ENCODE measurements at regions not wholly inside any gene's neighbourhood (a gene's known extent, or its start where the extent isn't known, plus 50 kb on each side); places are given as distances from the start of the nearest gene placed in this dataset.
"Not testable (repeated sequence)": the region's sequence is repeated elsewhere in the genome, so short reads cannot be mapped to it uniquely, and the experiment has no call there.

DNA sequence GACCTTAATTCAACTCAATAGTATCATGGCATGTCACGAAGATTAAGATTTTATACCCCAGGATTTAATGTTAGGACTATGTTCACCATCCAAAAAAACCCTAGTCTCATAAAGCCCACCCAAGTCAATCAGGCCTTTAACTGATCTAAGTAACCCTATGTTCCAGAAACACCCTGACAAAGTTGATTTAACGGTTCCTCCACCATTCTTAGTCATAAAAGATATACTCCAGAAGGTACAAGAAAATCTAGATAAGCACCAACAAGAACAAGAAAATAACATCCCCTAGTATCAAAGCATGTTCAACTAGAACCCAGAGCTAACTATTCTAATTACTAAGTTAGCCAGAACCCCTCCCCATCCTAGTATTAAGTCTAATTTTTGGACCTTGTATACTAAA lies 120.7 kb upstream of the DEFB108B start:
- FAIRE-seq; dilution Hi-C loops (cut with MboI; ENCODE audit: extremely low pct_ligation_motif_present, low sequenced_read_pairs); H3K4me3 ChIP-seq (ENCODE audit: control insufficient read depth in 2 of 3, extremely low read depth in 1 of 3, insufficient read depth in 2 of 3, low read depth in 1 of 3, low read length in 3 of 3): not testable (repeated sequence)

DNA sequence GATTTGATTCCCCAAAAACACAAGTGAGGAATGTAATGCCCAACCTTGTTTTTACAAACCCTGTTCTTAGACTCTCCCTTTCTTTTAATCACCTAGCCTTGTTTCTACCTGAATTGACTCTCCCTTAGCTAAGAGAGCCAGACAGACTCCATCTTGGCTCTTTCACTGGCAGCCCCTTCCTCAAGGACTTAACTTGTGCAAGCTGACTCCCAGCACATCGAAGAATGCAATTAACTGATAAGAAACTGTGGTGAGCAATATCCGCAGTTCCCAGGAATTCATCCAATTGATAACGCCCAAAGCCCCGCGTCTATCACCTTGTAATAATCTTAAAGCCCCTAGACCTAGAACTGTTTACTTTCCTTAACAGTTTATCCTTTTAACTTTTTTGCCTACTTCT lies 120.2 kb upstream of the DEFB108B start:
- H3K4me2 ChIP-seq (ENCODE audit: control insufficient read depth, extremely low read depth, insufficient read depth, low read depth, low read length); dilution Hi-C loops (cut with MboI; ENCODE audit: extremely low pct_ligation_motif_present, low sequenced_read_pairs); DNase-seq (ENCODE audit: low read depth, low spot score); H3K9ac ChIP-seq (ENCODE audit: control insufficient read depth, extremely low read depth, insufficient read depth, low read length); H3K27me3 ChIP-seq (ENCODE audit: control insufficient read depth, extremely low read depth, insufficient read depth, low read length); H4K20me1 ChIP-seq (ENCODE audit: control insufficient read depth, extremely low read depth, insufficient read depth, low read length); H3K9me3 ChIP-seq (ENCODE audit: control insufficient read depth, low read depth, low read length); H2AFZ ChIP-seq (ENCODE audit: control insufficient read depth, low read length); H3K27ac ChIP-seq (ENCODE audit: control insufficient read depth, insufficient read depth, low read length); H3K79me2 ChIP-seq (ENCODE audit: control insufficient read depth, insufficient read depth, low read length); FAIRE-seq; H3K4me1 ChIP-seq (ENCODE audit: control insufficient read depth, extremely low read depth, insufficient read depth, low read length); H3K36me3 ChIP-seq (ENCODE audit: control insufficient read depth in 2 of 2, extremely low read depth in 1 of 2, insufficient read depth in 2 of 2, low read length in 2 of 2); H3K9me1 ChIP-seq (ENCODE audit: control insufficient read depth, extremely low read depth, insufficient read depth, low read length); H3K4me3 ChIP-seq (ENCODE audit: control insufficient read depth in 2 of 3, extremely low read depth in 1 of 3, insufficient read depth in 2 of 3, low read depth in 1 of 3, low read length in 3 of 3): not testable (repeated sequence)

More for the DNA sequence above, 120.7 kb upstream of the DEFB108B start:
- H3K36me3 ChIP-seq (ENCODE audit: control insufficient read depth in 2 of 2, extremely low read depth in 1 of 2, insufficient read depth in 2 of 2, low read length in 2 of 2); H4K20me1 ChIP-seq (ENCODE audit: control insufficient read depth, extremely low read depth, insufficient read depth, low read length); H2AFZ ChIP-seq (ENCODE audit: control insufficient read depth, low read length); H3K4me1 ChIP-seq (ENCODE audit: control insufficient read depth, extremely low read depth, insufficient read depth, low read length); DNase-seq (ENCODE audit: low read depth, low spot score); H3K9ac ChIP-seq (ENCODE audit: control insufficient read depth, extremely low read depth, insufficient read depth, low read length); H3K9me3 ChIP-seq (ENCODE audit: control insufficient read depth, low read depth, low read length); H3K4me2 ChIP-seq (ENCODE audit: control insufficient read depth, extremely low read depth, insufficient read depth, low read depth, low read length); H3K9me1 ChIP-seq (ENCODE audit: control insufficient read depth, extremely low read depth, insufficient read depth, low read length); H3K27me3 ChIP-seq (ENCODE audit: control insufficient read depth, extremely low read depth, insufficient read depth, low read length); H3K79me2 ChIP-seq (ENCODE audit: control insufficient read depth, insufficient read depth, low read length); H3K27ac ChIP-seq (ENCODE audit: control insufficient read depth, insufficient read depth, low read length): not testable (repeated sequence)

DNA sequence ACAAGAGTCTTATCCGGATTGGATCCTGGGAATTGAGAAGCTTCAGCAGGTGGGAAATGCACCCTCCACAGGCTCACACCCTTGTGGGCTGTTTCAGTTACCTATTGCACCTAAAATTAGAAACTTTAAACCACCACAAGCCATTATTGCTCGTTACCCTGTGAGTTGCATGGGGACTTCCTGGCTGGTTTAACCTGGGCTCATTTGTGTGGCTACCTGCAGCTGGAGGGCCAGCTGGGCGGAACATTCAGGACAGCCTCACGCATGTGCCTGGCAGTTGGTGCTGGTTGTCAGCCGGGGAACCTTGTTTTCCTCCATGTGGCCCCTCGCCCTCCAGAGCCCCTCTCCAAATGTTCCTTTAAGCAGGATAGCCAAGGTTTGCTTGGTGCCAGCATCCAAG lies 118.5 kb upstream of the DEFB108B start:
- FAIRE-seq = not testable (repeated sequence)

DNA sequence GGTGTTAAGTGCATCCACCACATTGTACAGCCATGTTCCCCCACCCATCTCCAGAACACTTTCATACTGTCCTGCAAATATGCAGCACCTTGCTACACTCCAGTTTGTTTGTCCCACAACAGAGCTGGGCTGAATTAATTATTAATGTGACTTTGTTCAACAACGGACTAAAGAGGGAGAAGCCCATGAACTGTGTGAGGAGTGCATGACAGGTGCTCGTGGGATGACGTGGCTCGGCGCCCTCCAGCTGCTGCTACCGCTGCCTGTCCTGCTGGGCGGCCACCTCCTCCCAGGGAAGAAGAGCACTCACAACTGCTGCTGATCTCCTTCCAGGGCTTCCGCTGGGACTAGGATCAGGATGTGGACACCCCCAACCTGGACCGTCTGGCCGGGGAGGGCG lies 111.2 kb upstream of the DEFB108B start:
- H3K27me3 ChIP-seq (ENCODE audit: control insufficient read depth, extremely low read depth, insufficient read depth, low read length); H3K4me1 ChIP-seq (ENCODE audit: control insufficient read depth, extremely low read depth, insufficient read depth, low read length); H3K9me3 ChIP-seq (ENCODE audit: control insufficient read depth, low read depth, low read length); H3K4me3 ChIP-seq (ENCODE audit: control insufficient read depth in 2 of 3, extremely low read depth in 1 of 3, insufficient read depth in 2 of 3, low read depth in 1 of 3, low read length in 3 of 3); H3K4me2 ChIP-seq (ENCODE audit: control insufficient read depth, extremely low read depth, insufficient read depth, low read depth, low read length); H3K36me3 ChIP-seq (ENCODE audit: control insufficient read depth in 2 of 2, extremely low read depth in 1 of 2, insufficient read depth in 2 of 2, low read length in 2 of 2); dilution Hi-C loops (cut with MboI; ENCODE audit: extremely low pct_ligation_motif_present, low sequenced_read_pairs); H4K20me1 ChIP-seq (ENCODE audit: control insufficient read depth, extremely low read depth, insufficient read depth, low read length); FAIRE-seq; H3K79me2 ChIP-seq (ENCODE audit: control insufficient read depth, insufficient read depth, low read length); H3K9ac ChIP-seq (ENCODE audit: control insufficient read depth, extremely low read depth, insufficient read depth, low read length); H3K27ac ChIP-seq (ENCODE audit: control insufficient read depth, insufficient read depth, low read length); DNase-seq (ENCODE audit: low read depth, low spot score); H2AFZ ChIP-seq (ENCODE audit: control insufficient read depth, low read length); H3K9me1 ChIP-seq (ENCODE audit: control insufficient read depth, extremely low read depth, insufficient read depth, low read length): not testable (repeated sequence)

More for the DNA sequence above, 118.5 kb upstream of the DEFB108B start:
- H4K20me1 ChIP-seq (ENCODE audit: control insufficient read depth, extremely low read depth, insufficient read depth, low read length); H3K27ac ChIP-seq (ENCODE audit: control insufficient read depth, insufficient read depth, low read length); H3K4me2 ChIP-seq (ENCODE audit: control insufficient read depth, extremely low read depth, insufficient read depth, low read depth, low read length); H3K4me3 ChIP-seq (ENCODE audit: control insufficient read depth in 2 of 3, extremely low read depth in 1 of 3, insufficient read depth in 2 of 3, low read depth in 1 of 3, low read length in 3 of 3); H2AFZ ChIP-seq (ENCODE audit: control insufficient read depth, low read length); H3K79me2 ChIP-seq (ENCODE audit: control insufficient read depth, insufficient read depth, low read length); H3K36me3 ChIP-seq (ENCODE audit: control insufficient read depth in 2 of 2, extremely low read depth in 1 of 2, insufficient read depth in 2 of 2, low read length in 2 of 2); dilution Hi-C loops (cut with MboI; ENCODE audit: extremely low pct_ligation_motif_present, low sequenced_read_pairs); H3K4me1 ChIP-seq (ENCODE audit: control insufficient read depth, extremely low read depth, insufficient read depth, low read length); H3K27me3 ChIP-seq (ENCODE audit: control insufficient read depth, extremely low read depth, insufficient read depth, low read length); DNase-seq (ENCODE audit: low read depth, low spot score); H3K9me1 ChIP-seq (ENCODE audit: control insufficient read depth, extremely low read depth, insufficient read depth, low read length); H3K9me3 ChIP-seq (ENCODE audit: control insufficient read depth, low read depth, low read length); H3K9ac ChIP-seq (ENCODE audit: control insufficient read depth, extremely low read depth, insufficient read depth, low read length): not testable (repeated sequence)

DNA sequence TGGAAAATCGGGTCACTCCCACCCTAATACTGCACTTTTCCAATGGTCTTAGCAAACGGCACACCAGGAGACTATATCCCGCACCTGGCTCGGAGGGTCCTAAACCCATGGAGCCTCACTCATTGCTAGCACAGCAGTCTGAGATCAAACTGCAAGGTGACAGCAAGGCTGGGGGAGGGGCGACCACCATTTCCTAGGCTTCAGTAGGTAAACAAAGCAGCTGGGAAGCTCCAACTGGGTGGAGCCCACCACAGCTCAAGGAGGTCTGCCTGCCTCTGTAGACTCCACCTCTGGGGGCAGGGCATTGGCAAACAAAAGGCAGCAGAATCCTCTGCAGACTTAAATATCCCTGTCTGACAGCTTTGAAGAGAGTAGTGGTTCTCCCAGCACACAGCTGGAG lies 109.0 kb upstream of the DEFB108B start:
- H3K4me3 ChIP-seq (ENCODE audit: control insufficient read depth in 2 of 3, extremely low read depth in 1 of 3, insufficient read depth in 2 of 3, low read depth in 1 of 3, low read length in 3 of 3); H3K36me3 ChIP-seq (ENCODE audit: control insufficient read depth in 2 of 2, extremely low read depth in 1 of 2, insufficient read depth in 2 of 2, low read length in 2 of 2); H4K20me1 ChIP-seq (ENCODE audit: control insufficient read depth, extremely low read depth, insufficient read depth, low read length); H3K27ac ChIP-seq (ENCODE audit: control insufficient read depth, insufficient read depth, low read length); H3K4me1 ChIP-seq (ENCODE audit: control insufficient read depth, extremely low read depth, insufficient read depth, low read length); H3K9ac ChIP-seq (ENCODE audit: control insufficient read depth, extremely low read depth, insufficient read depth, low read length); H3K27me3 ChIP-seq (ENCODE audit: control insufficient read depth, extremely low read depth, insufficient read depth, low read length); DNase-seq (ENCODE audit: low read depth, low spot score); H2AFZ ChIP-seq (ENCODE audit: control insufficient read depth, low read length); H3K4me2 ChIP-seq (ENCODE audit: control insufficient read depth, extremely low read depth, insufficient read depth, low read depth, low read length); FAIRE-seq; H3K9me3 ChIP-seq (ENCODE audit: control insufficient read depth, low read depth, low read length); H3K9me1 ChIP-seq (ENCODE audit: control insufficient read depth, extremely low read depth, insufficient read depth, low read length); H3K79me2 ChIP-seq (ENCODE audit: control insufficient read depth, insufficient read depth, low read length); dilution Hi-C loops (cut with MboI; ENCODE audit: extremely low pct_ligation_motif_present, low sequenced_read_pairs): not testable (repeated sequence)
